WTC11 (cell line): ENCODE measurements at regions not wholly inside any gene's neighbourhood (a gene's known extent, or its start where the extent isn't known, plus 50 kb on each side); places are given as distances from the start of the nearest gene placed in this dataset.

Source experiments
- ATAC-seq: fragments of 200-7000 bp; cut with Tn5 transposase; 2 replicates; pipeline ENCODE4 v1.10.0; 2021; ENCODE audit warnings: mild to moderate bottlenecking, moderate library complexity
- CTCF ChIA-PET: fragments of 300-600 bp; sonication (Branson Sonifier 250); formaldehyde crosslinking; loops from one replicate; lab custom pipeline; 2021; ENCODE audit warnings: antibody characterized with exemption; lab: Charles Lee
- POLR2A ChIA-PET: fragments of 350-600 bp; sonication (Branson Sonifier 250); formaldehyde crosslinking; loops from one replicate; lab custom pipeline; 2021; ENCODE audit warnings: antibody characterized with exemption; lab: Charles Lee
- DNase-seq: peaks from one replicate; pipeline ENCODE4 v3.0.0; 2021; ENCODE audit warnings: low spot score
- H3K27ac Mint-ChIP-seq: 2 replicates; pipeline ENCODE4 v1.8.0; 2021; ENCODE audit warnings: mixed read lengths
- H3K27me3 Mint-ChIP-seq: 2 replicates; pipeline ENCODE4 v1.8.0; 2021; ENCODE audit warnings: low read depth, mild to moderate bottlenecking, moderate library complexity, mixed read lengths
- H3K36me3 Mint-ChIP-seq: 2 replicates; pipeline ENCODE4 v1.8.0; 2021; ENCODE audit warnings: mixed read lengths
- H3K4me1 Mint-ChIP-seq: 2 replicates; pipeline ENCODE4 v1.8.0; 2022; ENCODE audit warnings: mixed read lengths
- H3K4me3 Mint-ChIP-seq: 2 replicates; pipeline ENCODE4 v1.8.0; 2021; ENCODE audit warnings: mild to moderate bottlenecking, moderate library complexity, mixed read lengths
- H3K9me3 Mint-ChIP-seq: 2 replicates; pipeline ENCODE4 v1.8.0; 2021; ENCODE audit warnings: mixed read lengths
- ELF4 ChIP-seq: sonication (generic); formaldehyde crosslinking; IDR thresholded peaks from 2 replicates; pipeline ENCODE4 v1.8.1; 2022; ENCODE audit warnings: low read depth, mild to moderate bottlenecking, moderate library complexity, missing genetic modification reagents
- GRHL2 ChIP-seq: fragments of 250-450 bp; sonication (Bioruptor Pico); IDR thresholded peaks from 2 replicates; pipeline ENCODE4 v1.8.0; 2022; ENCODE audit warnings: mild to moderate bottlenecking, moderate library complexity; ENCODE audit not compliant: insufficient replicate concordance, severe bottlenecking
- KAT7 ChIP-seq: sonication (generic); formaldehyde crosslinking; IDR thresholded peaks from 2 replicates; pipeline ENCODE4 v1.8.1; 2023; ENCODE audit warnings: missing genetic modification reagents, mild to moderate bottlenecking, borderline replicate concordance
- MXD4 ChIP-seq: fragments of 250-450 bp; sonication (Bioruptor Pico); IDR thresholded peaks from 2 replicates; pipeline ENCODE4 v1.8.0; 2021; ENCODE audit warnings: mild to moderate bottlenecking, moderate library complexity, borderline replicate concordance
- NFE2L1 ChIP-seq: sonication (generic); formaldehyde crosslinking; IDR thresholded peaks from 2 replicates; pipeline ENCODE4 v1.8.1; 2023; ENCODE audit warnings: missing genetic modification reagents
- NR1H2 ChIP-seq: sonication (generic); formaldehyde crosslinking; IDR thresholded peaks from 2 replicates; pipeline ENCODE4 v1.9.0; 2021; ENCODE audit warnings: mild to moderate bottlenecking, moderate library complexity, missing genetic modification reagents
- RELA ChIP-seq: sonication (generic); formaldehyde crosslinking; IDR thresholded peaks from 2 replicates; pipeline ENCODE4 v1.8.1; 2022; ENCODE audit warnings: missing genetic modification reagents, mild to moderate bottlenecking, borderline replicate concordance
- RORB ChIP-seq: fragments of 250-450 bp; sonication (Bioruptor Pico); IDR thresholded peaks from 2 replicates; pipeline ENCODE4 v1.9.0; 2021; ENCODE audit warnings: mild to moderate bottlenecking
- SMAD3 ChIP-seq: sonication (generic); formaldehyde crosslinking; IDR thresholded peaks from 2 replicates; pipeline ENCODE4 v1.8.0; 2022; ENCODE audit warnings: missing genetic modification reagents, mild to moderate bottlenecking, borderline replicate concordance
- TCF7 ChIP-seq: sonication (generic); formaldehyde crosslinking; IDR thresholded peaks from 2 replicates; pipeline ENCODE4 v1.8.0; 2022; ENCODE audit warnings: mild to moderate bottlenecking, low read depth, missing genetic modification reagents, moderate library complexity
- ZNF121 ChIP-seq: sonication (generic); formaldehyde crosslinking; IDR thresholded peaks from 2 replicates; pipeline ENCODE4 v1.8.0; 2023; ENCODE audit warnings: missing genetic modification reagents
- TF ChIP-seq, protein P1 (sequence below): sonication (generic); formaldehyde crosslinking; IDR thresholded peaks from 2 replicates; pipeline ENCODE4 v1.8.1; 2023; ENCODE audit warnings: mild to moderate bottlenecking, missing genetic modification reagents, borderline replicate concordance
- TF ChIP-seq, protein P2 (sequence below): sonication (generic); formaldehyde crosslinking; IDR thresholded peaks from 2 replicates; pipeline ENCODE4 v1.8.1; 2023; ENCODE audit warnings: mild to moderate bottlenecking, missing genetic modification reagents
- TF ChIP-seq, protein P3 (sequence below): sonication (generic); formaldehyde crosslinking; conservative IDR thresholded peaks from 2 replicates; pipeline ENCODE4 v1.8.1; 2023; ENCODE audit warnings: mild to moderate bottlenecking, low read depth, missing genetic modification reagents, moderate library complexity
- TF ChIP-seq, protein P4 (sequence below): fragments of 250-450 bp; sonication (Bioruptor Pico); IDR thresholded peaks from 2 replicates; pipeline ENCODE4 v1.9.0; 2021; ENCODE audit warnings: mild to moderate bottlenecking

GRCh38 chrX:17994429-17994828 lies 133.3 kb upstream of the RAI2 start (continued):
- TF ChIP-seq RELA (CRISPR knock-in tag): no peak
- TF ChIP-seq, protein P1, sequence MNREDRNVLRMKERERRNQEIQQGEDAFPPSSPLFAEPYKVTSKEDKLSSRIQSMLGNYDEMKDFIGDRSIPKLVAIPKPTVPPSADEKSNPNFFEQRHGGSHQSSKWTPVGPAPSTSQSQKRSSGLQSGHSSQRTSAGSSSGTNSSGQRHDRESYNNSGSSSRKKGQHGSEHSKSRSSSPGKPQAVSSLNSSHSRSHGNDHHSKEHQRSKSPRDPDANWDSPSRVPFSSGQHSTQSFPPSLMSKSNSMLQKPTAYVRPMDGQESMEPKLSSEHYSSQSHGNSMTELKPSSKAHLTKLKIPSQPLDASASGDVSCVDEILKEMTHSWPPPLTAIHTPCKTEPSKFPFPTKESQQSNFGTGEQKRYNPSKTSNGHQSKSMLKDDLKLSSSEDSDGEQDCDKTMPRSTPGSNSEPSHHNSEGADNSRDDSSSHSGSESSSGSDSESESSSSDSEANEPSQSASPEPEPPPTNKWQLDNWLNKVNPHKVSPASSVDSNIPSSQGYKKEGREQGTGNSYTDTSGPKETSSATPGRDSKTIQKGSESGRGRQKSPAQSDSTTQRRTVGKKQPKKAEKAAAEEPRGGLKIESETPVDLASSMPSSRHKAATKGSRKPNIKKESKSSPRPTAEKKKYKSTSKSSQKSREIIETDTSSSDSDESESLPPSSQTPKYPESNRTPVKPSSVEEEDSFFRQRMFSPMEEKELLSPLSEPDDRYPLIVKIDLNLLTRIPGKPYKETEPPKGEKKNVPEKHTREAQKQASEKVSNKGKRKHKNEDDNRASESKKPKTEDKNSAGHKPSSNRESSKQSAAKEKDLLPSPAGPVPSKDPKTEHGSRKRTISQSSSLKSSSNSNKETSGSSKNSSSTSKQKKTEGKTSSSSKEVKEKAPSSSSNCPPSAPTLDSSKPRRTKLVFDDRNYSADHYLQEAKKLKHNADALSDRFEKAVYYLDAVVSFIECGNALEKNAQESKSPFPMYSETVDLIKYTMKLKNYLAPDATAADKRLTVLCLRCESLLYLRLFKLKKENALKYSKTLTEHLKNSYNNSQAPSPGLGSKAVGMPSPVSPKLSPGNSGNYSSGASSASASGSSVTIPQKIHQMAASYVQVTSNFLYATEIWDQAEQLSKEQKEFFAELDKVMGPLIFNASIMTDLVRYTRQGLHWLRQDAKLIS (CRISPR knock-in tag): no peak
- TF ChIP-seq, protein P2, sequence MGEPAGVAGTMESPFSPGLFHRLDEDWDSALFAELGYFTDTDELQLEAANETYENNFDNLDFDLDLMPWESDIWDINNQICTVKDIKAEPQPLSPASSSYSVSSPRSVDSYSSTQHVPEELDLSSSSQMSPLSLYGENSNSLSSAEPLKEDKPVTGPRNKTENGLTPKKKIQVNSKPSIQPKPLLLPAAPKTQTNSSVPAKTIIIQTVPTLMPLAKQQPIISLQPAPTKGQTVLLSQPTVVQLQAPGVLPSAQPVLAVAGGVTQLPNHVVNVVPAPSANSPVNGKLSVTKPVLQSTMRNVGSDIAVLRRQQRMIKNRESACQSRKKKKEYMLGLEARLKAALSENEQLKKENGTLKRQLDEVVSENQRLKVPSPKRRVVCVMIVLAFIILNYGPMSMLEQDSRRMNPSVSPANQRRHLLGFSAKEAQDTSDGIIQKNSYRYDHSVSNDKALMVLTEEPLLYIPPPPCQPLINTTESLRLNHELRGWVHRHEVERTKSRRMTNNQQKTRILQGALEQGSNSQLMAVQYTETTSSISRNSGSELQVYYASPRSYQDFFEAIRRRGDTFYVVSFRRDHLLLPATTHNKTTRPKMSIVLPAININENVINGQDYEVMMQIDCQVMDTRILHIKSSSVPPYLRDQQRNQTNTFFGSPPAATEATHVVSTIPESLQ (CRISPR knock-in tag): no peak
- TF ChIP-seq NR1H2: no peak

- H3K27ac Mint-ChIP-seq: no peak overlapping the region
- no peak for DNase-seq
- peaks cover 6% of the 10 kb centered on the region; the same call in 1 of the 2 replicates for H3K4me1 Mint-ChIP-seq
- ATAC-seq: no peak
- H3K27me3 Mint-ChIP-seq: no peaks in the 10 kb centered on the region
- no peaks in the 10 kb centered on the region for H3K9me3 Mint-ChIP-seq
- ChIA-PET CTCF (no interaction called here), POLR2A (no interaction called here)
- no peaks in the 10 kb centered on the region for H3K36me3 Mint-ChIP-seq
- TF ChIP-seq, protein P3, sequence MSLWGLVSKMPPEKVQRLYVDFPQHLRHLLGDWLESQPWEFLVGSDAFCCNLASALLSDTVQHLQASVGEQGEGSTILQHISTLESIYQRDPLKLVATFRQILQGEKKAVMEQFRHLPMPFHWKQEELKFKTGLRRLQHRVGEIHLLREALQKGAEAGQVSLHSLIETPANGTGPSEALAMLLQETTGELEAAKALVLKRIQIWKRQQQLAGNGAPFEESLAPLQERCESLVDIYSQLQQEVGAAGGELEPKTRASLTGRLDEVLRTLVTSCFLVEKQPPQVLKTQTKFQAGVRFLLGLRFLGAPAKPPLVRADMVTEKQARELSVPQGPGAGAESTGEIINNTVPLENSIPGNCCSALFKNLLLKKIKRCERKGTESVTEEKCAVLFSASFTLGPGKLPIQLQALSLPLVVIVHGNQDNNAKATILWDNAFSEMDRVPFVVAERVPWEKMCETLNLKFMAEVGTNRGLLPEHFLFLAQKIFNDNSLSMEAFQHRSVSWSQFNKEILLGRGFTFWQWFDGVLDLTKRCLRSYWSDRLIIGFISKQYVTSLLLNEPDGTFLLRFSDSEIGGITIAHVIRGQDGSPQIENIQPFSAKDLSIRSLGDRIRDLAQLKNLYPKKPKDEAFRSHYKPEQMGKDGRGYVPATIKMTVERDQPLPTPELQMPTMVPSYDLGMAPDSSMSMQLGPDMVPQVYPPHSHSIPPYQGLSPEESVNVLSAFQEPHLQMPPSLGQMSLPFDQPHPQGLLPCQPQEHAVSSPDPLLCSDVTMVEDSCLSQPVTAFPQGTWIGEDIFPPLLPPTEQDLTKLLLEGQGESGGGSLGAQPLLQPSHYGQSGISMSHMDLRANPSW: no peak
- no peak for TF ChIP-seq RELA (CRISPR knock-in tag)
- no peak for TF ChIP-seq TCF7 (CRISPR knock-in tag)
- no peak for TF ChIP-seq NFE2L1 (CRISPR knock-in tag)
- no peak for TF ChIP-seq ZNF121 (CRISPR knock-in tag)
- TF ChIP-seq SMAD3 (CRISPR knock-in tag): no peak
- no peak for TF ChIP-seq GRHL2 (CRISPR knock-in tag)
- no peak for TF ChIP-seq RORB (CRISPR knock-in tag)
- no peak for TF ChIP-seq ELF4 (CRISPR knock-in tag)
- TF ChIP-seq, protein P4, sequence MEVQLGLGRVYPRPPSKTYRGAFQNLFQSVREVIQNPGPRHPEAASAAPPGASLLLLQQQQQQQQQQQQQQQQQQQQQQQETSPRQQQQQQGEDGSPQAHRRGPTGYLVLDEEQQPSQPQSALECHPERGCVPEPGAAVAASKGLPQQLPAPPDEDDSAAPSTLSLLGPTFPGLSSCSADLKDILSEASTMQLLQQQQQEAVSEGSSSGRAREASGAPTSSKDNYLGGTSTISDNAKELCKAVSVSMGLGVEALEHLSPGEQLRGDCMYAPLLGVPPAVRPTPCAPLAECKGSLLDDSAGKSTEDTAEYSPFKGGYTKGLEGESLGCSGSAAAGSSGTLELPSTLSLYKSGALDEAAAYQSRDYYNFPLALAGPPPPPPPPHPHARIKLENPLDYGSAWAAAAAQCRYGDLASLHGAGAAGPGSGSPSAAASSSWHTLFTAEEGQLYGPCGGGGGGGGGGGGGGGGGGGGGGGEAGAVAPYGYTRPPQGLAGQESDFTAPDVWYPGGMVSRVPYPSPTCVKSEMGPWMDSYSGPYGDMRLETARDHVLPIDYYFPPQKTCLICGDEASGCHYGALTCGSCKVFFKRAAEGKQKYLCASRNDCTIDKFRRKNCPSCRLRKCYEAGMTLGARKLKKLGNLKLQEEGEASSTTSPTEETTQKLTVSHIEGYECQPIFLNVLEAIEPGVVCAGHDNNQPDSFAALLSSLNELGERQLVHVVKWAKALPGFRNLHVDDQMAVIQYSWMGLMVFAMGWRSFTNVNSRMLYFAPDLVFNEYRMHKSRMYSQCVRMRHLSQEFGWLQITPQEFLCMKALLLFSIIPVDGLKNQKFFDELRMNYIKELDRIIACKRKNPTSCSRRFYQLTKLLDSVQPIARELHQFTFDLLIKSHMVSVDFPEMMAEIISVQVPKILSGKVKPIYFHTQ (CRISPR knock-in tag): no peak
- no peak for TF ChIP-seq KAT7
- no peak for TF ChIP-seq MXD4 (CRISPR knock-in tag)
- H3K4me3 Mint-ChIP-seq: no peak overlapping the region
These were observed 132.0 kb upstream of the RAI2 start for GRCh38 chrX:17993062-17993461.
